GM20000 (cell line): ENCODE measurements at regions not wholly inside any gene's neighbourhood (a gene's known extent, or its start where the extent isn't known, plus 50 kb on each side); places are given as distances from the start of the nearest gene placed in this dataset.

ENCODE experiments used
- DNase-seq: peaks from one replicate; pipeline ENCODE4 v3.0.0; 2012; ENCODE audit warnings: low spot score
- TF ChIP-seq, protein P1 (sequence below): IDR thresholded peaks from 2 replicates; pipeline ENCODE4 v1.5.1; 2012; ENCODE audit warnings: mild to moderate bottlenecking, control low read depth; ENCODE audit errors: extremely low read depth, missing control alignments

- DNase-seq = no peak
- TF ChIP-seq, protein P1, sequence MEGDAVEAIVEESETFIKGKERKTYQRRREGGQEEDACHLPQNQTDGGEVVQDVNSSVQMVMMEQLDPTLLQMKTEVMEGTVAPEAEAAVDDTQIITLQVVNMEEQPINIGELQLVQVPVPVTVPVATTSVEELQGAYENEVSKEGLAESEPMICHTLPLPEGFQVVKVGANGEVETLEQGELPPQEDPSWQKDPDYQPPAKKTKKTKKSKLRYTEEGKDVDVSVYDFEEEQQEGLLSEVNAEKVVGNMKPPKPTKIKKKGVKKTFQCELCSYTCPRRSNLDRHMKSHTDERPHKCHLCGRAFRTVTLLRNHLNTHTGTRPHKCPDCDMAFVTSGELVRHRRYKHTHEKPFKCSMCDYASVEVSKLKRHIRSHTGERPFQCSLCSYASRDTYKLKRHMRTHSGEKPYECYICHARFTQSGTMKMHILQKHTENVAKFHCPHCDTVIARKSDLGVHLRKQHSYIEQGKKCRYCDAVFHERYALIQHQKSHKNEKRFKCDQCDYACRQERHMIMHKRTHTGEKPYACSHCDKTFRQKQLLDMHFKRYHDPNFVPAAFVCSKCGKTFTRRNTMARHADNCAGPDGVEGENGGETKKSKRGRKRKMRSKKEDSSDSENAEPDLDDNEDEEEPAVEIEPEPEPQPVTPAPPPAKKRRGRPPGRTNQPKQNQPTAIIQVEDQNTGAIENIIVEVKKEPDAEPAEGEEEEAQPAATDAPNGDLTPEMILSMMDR = no peak
Observed at GRCh38 chr5:33283243-33283642, 157.5 kb upstream of the TARS1 start.

DNA sequence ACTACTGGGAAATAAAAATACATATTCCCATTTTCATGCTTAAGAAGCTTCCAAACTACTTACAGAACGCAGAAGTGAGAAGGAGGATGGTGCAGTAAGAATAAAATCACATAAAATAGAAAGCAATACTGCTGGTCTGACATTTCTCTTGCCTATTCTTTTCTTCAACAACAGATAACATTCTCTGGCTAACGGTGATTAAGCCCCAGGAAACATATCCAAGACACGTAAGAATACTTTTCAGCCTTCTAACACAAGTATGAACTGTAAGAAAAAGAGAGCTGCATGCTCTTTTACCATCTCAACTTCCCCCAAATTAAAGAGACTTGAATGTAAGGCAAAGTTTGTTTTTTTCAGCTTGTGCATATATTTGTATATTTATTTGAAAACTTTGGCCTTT, 156.1 kb upstream of the TARS1 start:
- TF ChIP-seq, protein P1 = no peak
- DNase-seq = no peak

GRCh38 chr5:33287242-33287641, 153.5 kb upstream of the TARS1 start:
- DNase-seq = no peak
- TF ChIP-seq, protein P1 = no peak

GRCh38 chr5:33291216-33292000, 149.4 kb upstream of the TARS1 start:
- no peak for DNase-seq
- TF ChIP-seq, protein P1 = no peak

DNA sequence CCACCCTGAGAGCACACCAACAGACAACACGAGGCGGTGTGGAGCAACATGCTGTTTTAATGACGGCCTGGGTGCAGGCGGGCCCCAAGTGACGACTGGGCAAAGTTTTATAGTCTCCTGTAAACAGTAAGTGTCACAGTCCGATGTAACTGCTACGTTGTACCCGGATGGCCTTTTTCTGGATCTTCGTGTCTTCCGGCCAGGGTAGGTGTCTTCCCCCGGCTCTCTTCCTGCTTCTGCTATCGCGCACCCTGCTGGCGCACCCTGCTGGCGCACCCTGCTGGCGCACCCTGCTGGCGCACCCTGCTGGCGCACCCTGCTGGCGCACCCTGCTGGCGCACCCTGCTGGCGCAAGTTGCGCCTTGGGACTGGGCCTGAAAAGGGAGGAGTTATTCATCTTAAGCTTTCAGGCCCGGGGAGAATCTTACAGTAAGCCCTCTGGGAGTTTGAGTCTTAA, 143.0 kb upstream of the TARS1 start:
- no peak for DNase-seq
- TF ChIP-seq, protein P1 = peak; percentile 11

- DNase-seq = peak; percentile 30
- TF ChIP-seq, protein P1 = no peak
Observed at GRCh38 chr5:33299621-33300208, 141.1 kb upstream of the TARS1 start.

DNA sequence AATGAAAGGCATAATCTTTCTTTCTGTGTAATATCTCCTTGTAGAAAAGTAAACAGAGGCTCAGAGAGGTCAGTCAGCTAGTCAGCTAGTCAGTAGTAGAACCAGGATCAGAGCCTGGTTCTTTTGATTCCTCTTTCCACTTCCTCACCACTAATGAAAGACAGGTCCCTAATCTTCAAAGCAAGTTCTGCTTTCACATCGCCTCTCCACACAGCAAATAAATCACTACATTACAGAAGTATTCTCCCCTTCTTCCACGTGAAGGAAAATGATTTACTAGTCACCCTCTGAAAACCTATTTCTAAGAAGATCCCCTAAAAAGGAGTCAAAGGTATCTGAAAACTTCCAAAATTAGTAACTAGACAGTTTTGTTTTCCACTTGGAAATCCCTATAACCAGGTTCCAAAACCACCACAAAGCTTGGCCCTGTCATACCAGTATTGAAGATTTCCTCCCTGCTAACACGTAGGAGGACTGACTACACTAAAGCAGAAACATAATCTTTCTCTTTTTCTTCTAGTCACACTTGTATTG, 140.5 kb upstream of the TARS1 start:
- TF ChIP-seq, protein P1 = no peak

More for the DNA sequence above, 140.5 kb upstream of the TARS1 start:
- DNase-seq = peak; percentile 45
